Smooth muscle cell (in vitro differentiated cells): ENCODE measurements at regions not wholly inside any gene's neighbourhood (a gene's known extent, or its start where the extent isn't known, plus 50 kb on each side); places are given as distances from the start of the nearest gene placed in this dataset.

ENCODE experiments used
- DNase-seq: peaks from one replicate; lab custom pipeline; 2025; ENCODE audit not compliant: unreplicated experiment; lab: John Stamatoyannopoulos, UW
- H2AFZ ChIP-seq: fragments of 200-600 bp; sonication (generic); 2 replicates; pipeline ENCODE4 v1.6.0; 2016; ENCODE audit warnings: antibody characterized with exemption, low read depth, mild to moderate bottlenecking
- H3F3A ChIP-seq: fragments of 200-600 bp; sonication (generic); 2 replicates; pipeline ENCODE4 v1.6.0; 2017; ENCODE audit warnings: antibody characterized with exemption, low read depth
- H3K27ac ChIP-seq: fragments of 200-600 bp; sonication (generic); 2 replicates; pipeline ENCODE4 v1.5.1; 2016; ENCODE audit warnings: low read depth, mild to moderate bottlenecking
- H3K27me3 ChIP-seq: fragments of 200-600 bp; sonication (generic); 2 replicates; pipeline ENCODE4 v1.6.1; 2016; ENCODE audit warnings: low read depth, mild to moderate bottlenecking
- H3K36me3 ChIP-seq: fragments of 200-600 bp; sonication (generic); 2 replicates; pipeline ENCODE4 v1.5.1; 2016; ENCODE audit warnings: low read depth
- H3K4me1 ChIP-seq: fragments of 200-600 bp; sonication (generic); 2 replicates; pipeline ENCODE4 v1.5.1; 2016; ENCODE audit warnings: low read depth
- H3K4me2 ChIP-seq: fragments of 200-600 bp; sonication (generic); 2 replicates; pipeline ENCODE4 v1.6.0; 2016; ENCODE audit warnings: mild to moderate bottlenecking
- H3K4me3 ChIP-seq: fragments of 200-600 bp; sonication (generic); 2 replicates; pipeline ENCODE4 v1.5.1; 2016; ENCODE audit warnings: mild to moderate bottlenecking
- H3K79me2 ChIP-seq: fragments of 200-600 bp; sonication (generic); 2 replicates; pipeline ENCODE4 v1.6.0; 2016; ENCODE audit warnings: low read depth, mild to moderate bottlenecking
- H3K9ac ChIP-seq: fragments of 200-600 bp; sonication (generic); 2 replicates; pipeline ENCODE4 v1.6.0; 2016; ENCODE audit warnings: low read depth
- H3K9me3 ChIP-seq: fragments of 200-600 bp; sonication (generic); replicated peaks from 2 replicates; pipeline ENCODE4 v1.5.1; 2016; ENCODE audit warnings: low read depth
- H4K20me1 ChIP-seq: fragments of 200-600 bp; sonication (generic); 2 replicates; pipeline ENCODE4 v1.6.0; 2016; ENCODE audit warnings: low read depth
- CTCF ChIP-seq: fragments of 200-600 bp; sonication (generic); IDR thresholded peaks from 2 replicates; pipeline ENCODE4 v1.5.1; 2017; ENCODE audit warnings: borderline replicate concordance, mild to moderate bottlenecking, antibody characterized with exemption; ENCODE audit not compliant: insufficient read depth, poor library complexity, severe bottlenecking
- WGBS: methylation state at CpG from one replicate; pipeline ENCODE4 v1.1.7; 2016; ENCODE audit warnings: low lambda C conversion rate; 5-methylcytosine and 5-hydroxymethylcytosine counted together

- no peak overlapping the region for H3K4me2 ChIP-seq
- no peak for DNase-seq
- H3K79me2 ChIP-seq = no peaks in the 10 kb centered on the region
- H3K4me1 ChIP-seq = peaks cover 13% of the 10 kb centered on the region
- H2AFZ ChIP-seq = no peak overlapping the region
- TF ChIP-seq CTCF = no peak
- H3K27ac ChIP-seq = no peak overlapping the region
- H3K27me3 ChIP-seq = no peaks in the 10 kb centered on the region
- H4K20me1 ChIP-seq = no peaks in the 10 kb centered on the region
- peaks cover 7% of the 10 kb centered on the region for H3F3A ChIP-seq
- WGBS = 52% methylated on average over 6 of the region's 6 CpGs
- no peak overlapping the region for H3K4me3 ChIP-seq
- no peaks in the 10 kb centered on the region for H3K36me3 ChIP-seq
- H3K9me3 ChIP-seq = no peaks in the 10 kb centered on the region
- no peak overlapping the region for H3K9ac ChIP-seq
These were observed 141.6 kb upstream of the CPSF6 start for GRCh38 chr12:69097619-69098368.

GRCh38 chr12:69099201-69099837, 140.1 kb upstream of the CPSF6 start:
- TF ChIP-seq CTCF = no peak
- no peaks in the 10 kb centered on the region for H3K36me3 ChIP-seq
- H3F3A ChIP-seq = peaks cover 7% of the 10 kb centered on the region
- no peaks in the 10 kb centered on the region for H4K20me1 ChIP-seq
- H3K4me1 ChIP-seq = peaks cover 13% of the 10 kb centered on the region
- no peaks in the 10 kb centered on the region for H3K9me3 ChIP-seq
- H3K27ac ChIP-seq = no peak overlapping the region
- no peaks in the 10 kb centered on the region for H3K27me3 ChIP-seq
- H3K79me2 ChIP-seq = no peaks in the 10 kb centered on the region
- DNase-seq = no peak
- no peak overlapping the region for H3K4me2 ChIP-seq
- no peak overlapping the region for H2AFZ ChIP-seq
- no peak overlapping the region for H3K9ac ChIP-seq
- 69% methylated on average over 9 of the region's 9 CpGs for WGBS
- H3K4me3 ChIP-seq = no peak overlapping the region

GRCh38 chr12:69101505-69101904, 137.9 kb upstream of the CPSF6 start:
- no peak for DNase-seq
- Histone ChIP-seq H4K20me1 (no peaks in the 10 kb centered on the region), H3K79me2 (no peaks in the 10 kb centered on the region), H3K9me3 (no peaks in the 10 kb centered on the region), H3K4me2 (no peak overlapping the region), H3K4me1 (peaks cover 13% of the 10 kb centered on the region), H3K9ac (no peak overlapping the region), H3K27me3 (no peaks in the 10 kb centered on the region), H3K36me3 (no peaks in the 10 kb centered on the region), H3K4me3 (no peak overlapping the region), H3K27ac (no peak overlapping the region), H3F3A (peaks cover 7% of the 10 kb centered on the region), H2AFZ (no peak overlapping the region)
- WGBS = 95% methylated on average over 4 of the region's 4 CpGs
- no peak for TF ChIP-seq CTCF
